AG10803 (cell line): ENCODE measurements at regions not wholly inside any gene's neighbourhood (a gene's known extent, or its start where the extent isn't known, plus 50 kb on each side); places are given as distances from the start of the nearest gene placed in this dataset.
A peak's percentile ranks its signal among the peaks of the same experiment; 100 is the strongest.

Experiments used
- DNase-seq: peaks from one replicate; pipeline ENCODE4 v3.0.0; 2010; ENCODE audit warnings: low read depth
- H3K4me3 ChIP-seq: 2 replicates; pipeline ENCODE4 v1.5.1; 2011; ENCODE audit warnings: mild to moderate bottlenecking, low read length, control low read depth
- CTCF ChIP-seq: conservative IDR thresholded peaks from 2 replicates; pipeline ENCODE4 v1.5.1; 2011; ENCODE audit warnings: mild to moderate bottlenecking, low read length, control low read depth, inconsistent platforms

GRCh38 chr1:55927702-55928290, 651.6 kb downstream of the PLPP3 start:
- peak; percentile 41 for DNase-seq
- no peak overlapping the region for H3K4me3 ChIP-seq
- TF ChIP-seq CTCF, result no peak

GRCh38 chr1:55926906-55927471, 652.4 kb downstream of the PLPP3 start:
- TF ChIP-seq CTCF, result no peak
- no peak for DNase-seq
- H3K4me3 ChIP-seq, result no peak overlapping the region

GRCh38 chr1:55916907-55917306, 662.5 kb downstream of the PLPP3 start:
- no peak overlapping the region for H3K4me3 ChIP-seq
- peak; percentile 43 for DNase-seq
- TF ChIP-seq CTCF, result no peak

GRCh38 chr1:55916481-55916880, 662.9 kb downstream of the PLPP3 start:
- no peak overlapping the region for H3K4me3 ChIP-seq
- peak; percentile 90 for DNase-seq
- no peak for TF ChIP-seq CTCF

DNA sequence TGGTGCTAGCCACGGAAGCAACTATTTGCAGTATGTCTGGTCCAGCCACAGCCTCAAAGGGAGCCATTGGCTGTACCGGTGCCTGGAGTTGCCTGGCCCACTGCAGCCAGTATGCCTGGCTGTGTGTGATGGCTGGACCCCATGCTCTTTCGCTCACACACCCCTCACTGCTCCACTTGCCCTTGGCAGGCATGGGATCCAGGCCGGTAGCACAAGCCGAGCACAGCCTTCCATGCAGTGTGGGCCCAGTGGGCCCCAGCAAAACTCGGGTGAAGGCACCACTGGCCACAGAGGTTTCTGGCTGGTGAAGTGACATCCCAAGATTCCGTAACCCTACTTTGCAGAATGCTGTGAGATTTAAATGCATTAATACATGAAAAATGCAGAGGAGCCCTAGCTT, 665.8 kb downstream of the PLPP3 start:
- no peak for DNase-seq
- H3K4me3 ChIP-seq, result no peak overlapping the region
- TF ChIP-seq CTCF, result no peak

DNA sequence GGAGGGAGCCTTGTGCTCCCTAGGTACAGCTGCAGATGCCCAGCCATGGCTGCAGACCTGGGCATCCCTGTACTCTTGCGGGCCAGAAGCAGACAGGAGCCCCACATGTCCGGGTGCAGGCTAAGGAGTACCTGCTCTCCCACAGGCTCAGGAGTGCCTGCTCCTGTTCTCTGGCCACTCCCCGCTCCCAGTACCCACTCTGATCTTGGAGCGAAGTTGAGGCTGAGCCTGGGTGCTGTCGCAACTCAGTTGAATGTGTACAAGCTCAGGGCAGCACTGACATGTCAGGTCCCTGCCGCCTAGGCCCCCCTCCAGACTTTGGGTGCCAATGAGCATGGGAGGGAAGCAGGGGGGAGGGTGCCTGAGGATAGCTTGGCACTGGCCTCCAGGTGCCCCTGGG, 666.9 kb downstream of the PLPP3 start:
- no peak for TF ChIP-seq CTCF
- no peak for DNase-seq
- no peak overlapping the region for H3K4me3 ChIP-seq

GRCh38 chr1:55904541-55904940, 674.8 kb downstream of the PLPP3 start:
- no peak for DNase-seq
- TF ChIP-seq CTCF, result no peak
- H3K4me3 ChIP-seq, result no peak overlapping the region
